ENCODE measurements at regions not wholly inside any gene's neighbourhood (a gene's known extent, or its start where the extent isn't known, plus 50 kb on each side); places are given as distances from the start of the nearest gene placed in this dataset.

GRCh38 chr3:127077505-127078064 lies 94.7 kb downstream of the PLXNA1 start:
- TF ChIP-seq CTCF (IDR thresholded peaks at IDR 0.05) (no peak), ZFX (IDR thresholded peaks at IDR 0.05; ENCODE audit: borderline replicate concordance) (no peak)
- no peak overlapping the region for H3K27ac ChIP-seq

GRCh38 chr3:127078626-127079025 lies 95.7 kb downstream of the PLXNA1 start:
- TF ChIP-seq ZFX (IDR thresholded peaks at IDR 0.05; ENCODE audit: borderline replicate concordance) (no peak), CTCF (IDR thresholded peaks at IDR 0.05) (no peak)
- H3K27ac ChIP-seq: no peak overlapping the region

DNA sequence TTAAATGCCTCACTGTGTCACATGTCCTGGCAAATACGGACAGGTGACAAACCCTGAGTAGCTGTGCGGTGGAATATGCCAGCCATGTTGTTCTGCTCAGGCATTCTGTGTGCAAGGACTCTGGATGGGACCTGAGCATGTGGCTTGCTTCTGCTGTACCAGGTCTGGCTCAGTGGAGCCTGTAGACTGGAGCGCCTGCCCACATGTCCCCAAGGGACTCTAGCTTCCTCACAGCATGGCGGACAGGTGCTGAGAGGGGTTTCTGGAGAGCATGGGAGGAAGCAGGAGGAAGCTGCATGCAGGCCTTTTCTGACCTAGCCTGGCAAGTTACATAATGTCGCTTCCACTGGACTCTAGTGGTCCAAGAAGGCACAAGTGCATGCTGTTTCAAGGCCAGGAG lies 96.3 kb downstream of the PLXNA1 start:
- H3K27ac ChIP-seq: no peak overlapping the region
- TF ChIP-seq CTCF (IDR thresholded peaks at IDR 0.05) (no peak), ZFX (IDR thresholded peaks at IDR 0.05; ENCODE audit: borderline replicate concordance) (no peak)

- no peak overlapping the region for H3K27ac ChIP-seq
- no peak for TF ChIP-seq CTCF (IDR thresholded peaks at IDR 0.05)
- no peak for TF ChIP-seq ZFX (IDR thresholded peaks at IDR 0.05; ENCODE audit: borderline replicate concordance)
Observed at GRCh38 chr3:127081001-127081720, 98.2 kb downstream of the PLXNA1 start.

- no peak overlapping the region for H3K27ac ChIP-seq
- no peak for TF ChIP-seq CTCF (IDR thresholded peaks at IDR 0.05)
- no peak for TF ChIP-seq ZFX (IDR thresholded peaks at IDR 0.05; ENCODE audit: borderline replicate concordance)
Observed at GRCh38 chr3:127082066-127082465, 99.2 kb downstream of the PLXNA1 start.

- H3K27ac ChIP-seq: no peak overlapping the region
- no peak for TF ChIP-seq ZFX (IDR thresholded peaks at IDR 0.05; ENCODE audit: borderline replicate concordance)
- no peak for TF ChIP-seq CTCF (IDR thresholded peaks at IDR 0.05)
Observed at GRCh38 chr3:127083778-127084397, 101.0 kb downstream of the PLXNA1 start.

- TF ChIP-seq CTCF (IDR thresholded peaks at IDR 0.05) (no peak), ZFX (IDR thresholded peaks at IDR 0.05; ENCODE audit: borderline replicate concordance) (no peak)
Observed at GRCh38 chr3:127084401-127084990, 101.6 kb downstream of the PLXNA1 start.

More at GRCh38 chr3:127084401-127084990, 101.6 kb downstream of the PLXNA1 start:
- no peak overlapping the region for H3K27ac ChIP-seq
